ENCODE measurements at regions not wholly inside any gene's neighbourhood (a gene's known extent, or its start where the extent isn't known, plus 50 kb on each side); places are given as distances from the start of the nearest gene placed in this dataset.
"Not testable (repeated sequence)": the region's sequence is repeated elsewhere in the genome, so short reads cannot be mapped to it uniquely, and the experiment has no call there.

- DNase-seq = no peak
These were observed 145.9 kb upstream of the TLE4 start for GRCh38 chr9:79425840-79426239.

GRCh38 chr9:79428422-79428821, 143.3 kb upstream of the TLE4 start:
- no peak for DNase-seq

GRCh38 chr9:79430619-79431018, 141.1 kb upstream of the TLE4 start:
- DNase-seq = no peak

DNA sequence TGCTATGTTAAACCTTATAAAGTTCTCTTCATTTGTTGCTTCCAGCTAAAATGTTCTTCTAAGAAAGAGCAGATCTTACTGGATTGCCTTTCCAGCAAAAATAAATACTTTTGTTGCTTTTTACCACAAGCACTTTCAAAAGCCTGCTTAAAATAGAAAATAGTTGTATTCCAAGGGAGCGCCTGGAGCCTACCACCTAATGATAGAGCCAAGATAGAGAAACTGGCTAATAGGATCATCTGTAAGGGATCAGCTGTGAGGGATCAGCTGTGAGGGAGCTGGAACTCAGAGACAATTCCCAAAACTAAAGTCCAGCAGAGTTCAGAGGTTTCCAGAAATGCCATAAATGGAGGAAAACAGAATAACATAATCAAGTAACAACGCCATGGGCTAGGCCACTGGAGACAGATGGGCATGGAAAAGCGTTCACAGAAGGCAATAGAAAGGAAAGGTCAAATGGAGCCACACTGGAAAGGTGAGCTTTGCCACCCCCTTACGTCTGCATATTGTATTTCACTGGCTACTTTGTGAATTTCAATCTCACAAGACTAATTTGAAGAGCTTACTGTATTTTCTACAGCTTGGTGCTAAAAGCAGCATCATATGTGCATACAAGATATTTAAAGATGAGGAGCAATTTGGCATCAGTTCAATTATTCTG, 140.6 kb upstream of the TLE4 start:
- DNase-seq = no peak

DNA sequence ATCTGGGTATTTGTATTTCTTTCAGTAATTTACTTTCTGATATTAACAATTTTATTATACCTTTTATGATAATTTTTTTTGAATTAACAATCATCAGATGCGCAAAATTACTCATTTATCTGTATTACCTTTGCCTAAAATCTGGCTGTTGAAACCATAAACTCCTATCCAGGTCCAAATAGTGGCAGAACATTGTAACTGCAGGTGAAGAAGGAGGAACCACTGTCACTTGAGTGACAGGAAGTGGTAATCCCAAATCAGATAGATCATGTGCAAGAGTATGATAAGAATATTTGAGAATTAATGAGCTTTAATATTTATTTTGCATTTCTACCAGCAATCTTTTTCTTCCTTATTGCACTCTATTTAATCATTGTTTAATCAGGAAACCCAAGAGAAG, 139.3 kb upstream of the TLE4 start:
- no peak for DNase-seq

GRCh38 chr9:79433703-79434102, 138.1 kb upstream of the TLE4 start:
- no peak for DNase-seq

GRCh38 chr9:79439221-79439620, 132.5 kb upstream of the TLE4 start:
- DNase-seq = not testable (repeated sequence)

GRCh38 chr9:79446523-79447307, 125.0 kb upstream of the TLE4 start:
- DNase-seq = no peak

GRCh38 chr9:79447308-79447605, 124.5 kb upstream of the TLE4 start:
- DNase-seq = no peak

DNA sequence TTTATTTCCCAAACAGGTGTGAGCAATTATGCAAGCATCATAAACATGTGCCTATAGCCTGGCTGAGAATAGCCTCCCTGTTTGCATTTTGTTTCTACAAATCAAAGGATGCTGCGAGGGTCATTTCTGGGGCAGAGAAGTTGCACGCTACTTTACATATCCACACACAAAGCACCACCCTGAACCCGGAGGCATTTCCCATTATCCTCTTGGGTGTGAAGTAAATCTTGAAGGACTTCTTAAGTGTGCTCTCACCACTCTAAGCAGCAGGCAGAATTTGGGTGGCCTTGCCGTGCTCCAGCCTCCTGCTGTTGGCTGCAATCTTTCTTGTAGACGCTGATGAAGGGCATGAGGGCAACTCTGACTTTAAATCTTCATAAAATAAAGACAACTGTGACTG, 124.0 kb upstream of the TLE4 start:
- DNase-seq = no peak

- DNase-seq = no peak
These were observed 119.5 kb upstream of the TLE4 start for GRCh38 chr9:79452265-79452664.

DNA sequence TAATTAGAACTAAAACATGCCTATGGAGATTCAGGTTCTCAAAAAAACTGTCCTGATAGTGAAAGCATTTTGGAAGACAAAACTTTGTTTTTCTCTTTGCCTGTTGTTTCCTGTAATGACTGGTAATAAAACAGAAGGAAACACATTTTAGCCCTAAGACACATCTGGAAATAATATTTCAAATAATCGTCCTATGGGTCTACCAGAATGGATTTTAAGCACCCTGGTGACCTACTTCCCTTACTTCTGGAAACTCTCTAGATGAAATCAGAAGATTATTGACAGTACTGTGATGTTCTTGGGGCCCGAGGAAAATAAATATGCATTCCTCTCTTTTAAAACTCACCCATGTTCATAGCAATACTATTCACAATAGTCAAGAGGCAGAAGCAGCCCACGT, 110.1 kb upstream of the TLE4 start:
- no peak for DNase-seq

- DNase-seq = no peak
These were observed 106.6 kb upstream of the TLE4 start for GRCh38 chr9:79465156-79465555.

GRCh38 chr9:79469164-79469563, 102.6 kb upstream of the TLE4 start:
- no peak for DNase-seq

- DNase-seq = no peak
These were observed 100.8 kb upstream of the TLE4 start for GRCh38 chr9:79470954-79471353.

GRCh38 chr9:79471580-79472543, 99.9 kb upstream of the TLE4 start:
- peak; percentile 16 for DNase-seq

DNA sequence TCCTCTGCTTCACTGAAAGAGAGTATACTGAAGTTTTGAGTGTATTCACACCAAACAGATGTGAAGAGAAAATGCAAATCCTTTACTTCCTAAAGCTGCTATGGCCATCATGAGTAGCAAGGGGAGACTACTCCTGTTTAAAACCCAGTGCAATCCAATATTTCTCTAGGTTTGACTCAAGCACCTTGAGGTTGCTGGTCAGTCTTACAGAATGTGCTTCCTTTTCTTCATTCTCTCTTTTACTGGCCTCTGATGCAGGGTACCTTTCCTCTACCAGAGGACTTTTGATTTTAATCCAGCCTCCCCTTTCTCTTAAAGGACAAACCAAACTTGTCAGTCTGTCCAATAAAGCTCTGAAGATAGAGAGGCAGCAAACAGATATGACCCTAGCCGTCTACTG, 98.1 kb upstream of the TLE4 start:
- no peak for DNase-seq

- DNase-seq = no peak
These were observed 94.4 kb upstream of the TLE4 start for GRCh38 chr9:79477241-79477840.

GRCh38 chr9:79477955-79478771, 93.6 kb upstream of the TLE4 start:
- DNase-seq = peak; percentile 3

DNA sequence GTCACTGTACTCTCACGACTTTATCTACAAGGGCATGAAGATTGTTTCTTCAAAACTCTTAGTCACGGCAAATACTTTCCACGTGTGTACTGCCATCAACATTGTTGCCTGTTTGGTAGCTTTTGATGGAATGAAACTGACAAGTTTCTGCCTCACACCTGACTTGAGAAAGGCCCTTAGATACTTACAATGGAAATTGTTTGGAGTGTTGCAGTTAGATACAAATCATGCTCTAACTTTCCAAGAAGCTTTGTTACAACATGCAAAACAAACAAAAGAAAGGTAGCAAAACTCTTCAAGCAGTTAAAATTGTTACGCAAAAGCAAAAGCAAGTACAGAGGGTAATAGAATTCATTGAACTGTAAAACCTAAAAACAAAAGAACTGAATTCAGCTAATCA, 91.1 kb upstream of the TLE4 start:
- DNase-seq = no peak

DNA sequence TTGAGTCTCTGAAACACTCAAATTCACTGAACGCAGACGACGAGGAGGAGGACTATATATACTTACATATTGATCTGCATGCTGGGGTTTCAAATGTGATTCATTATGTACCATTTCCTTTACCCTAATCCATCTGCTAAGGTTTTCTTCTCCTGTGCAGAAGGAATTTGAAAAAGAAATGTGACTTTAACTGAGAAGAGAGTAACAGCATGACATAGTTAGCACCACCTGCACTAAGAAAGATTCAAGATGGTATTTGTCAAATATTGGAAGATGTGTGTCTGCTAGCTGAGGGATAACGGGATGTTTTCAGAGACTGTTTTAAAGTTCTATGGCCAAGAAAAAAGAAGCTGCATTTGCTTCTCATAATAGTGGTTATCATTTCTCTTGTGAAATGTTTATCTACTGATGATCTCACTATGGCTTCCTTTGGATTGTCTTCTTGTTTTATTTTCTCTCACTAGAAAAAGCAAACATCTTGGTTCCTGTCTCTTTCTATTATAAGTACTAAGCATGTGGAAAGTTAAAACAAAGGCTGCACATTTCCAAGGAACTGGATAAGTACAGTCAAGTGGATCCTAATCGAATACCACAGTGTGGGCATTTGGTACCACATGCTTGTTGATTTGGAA, 89.8 kb upstream of the TLE4 start:
- DNase-seq = no peak

DNA sequence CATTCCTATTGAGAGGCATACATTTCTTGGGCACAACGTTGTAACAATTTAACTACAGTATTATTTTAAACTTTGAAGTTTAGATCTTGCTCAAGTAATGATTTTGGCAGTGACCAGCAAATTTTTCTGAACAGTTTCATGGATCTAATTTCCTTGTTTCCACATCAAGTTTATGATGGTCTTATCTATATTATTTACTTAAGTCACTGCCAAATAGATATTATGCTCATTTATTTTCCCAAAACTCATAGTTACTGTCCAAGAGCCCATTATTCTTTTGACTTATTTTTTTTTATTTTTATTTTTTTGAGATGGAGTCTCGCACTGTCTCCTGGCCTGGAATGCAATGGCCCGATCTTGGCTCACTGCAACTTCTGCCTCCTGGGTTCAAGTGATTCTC, 86.5 kb upstream of the TLE4 start:
- DNase-seq = no peak

All from RPMI8226 (cell line).